HG02970 (cell line): ENCODE measurements at regions not wholly inside any gene's neighbourhood (a gene's known extent, or its start where the extent isn't known, plus 50 kb on each side); places are given as distances from the start of the nearest gene placed in this dataset.
"Not testable (repeated sequence)": the region's sequence is repeated elsewhere in the genome, so short reads cannot be mapped to it uniquely, and the experiment has no call there.

ENCODE experiments used
- ATAC-seq: cut with Tn5 transposase; IDR thresholded peaks from one replicate; pipeline ENCODE4 v1.9.1; 2021; ENCODE audit warnings: mild to moderate bottlenecking, moderate library complexity, moderate number of reproducible peaks; ENCODE audit not compliant: unreplicated experiment, low FRiP score

- not testable (repeated sequence) for ATAC-seq
Observed at GRCh38 chr10:46792657-46793357, 118.4 kb upstream of the PTPN20 start.

GRCh38 chr10:46796351-46796750, 114.9 kb upstream of the PTPN20 start:
- not testable (repeated sequence) for ATAC-seq

GRCh38 chr10:46802010-46802409, 109.2 kb upstream of the PTPN20 start:
- ATAC-seq, result not testable (repeated sequence)

GRCh38 chr10:46803082-46803481, 108.1 kb upstream of the PTPN20 start:
- ATAC-seq, result not testable (repeated sequence)

GRCh38 chr10:46810222-46810621, 101.0 kb upstream of the PTPN20 start:
- ATAC-seq, result not testable (repeated sequence)

- ATAC-seq, result not testable (repeated sequence)
Observed at GRCh38 chr10:46816126-46816525, 95.1 kb upstream of the PTPN20 start.

GRCh38 chr10:46840393-46841050, 70.7 kb upstream of the PTPN20 start:
- ATAC-seq, result not testable (repeated sequence)

GRCh38 chr10:46841051-46841593, 70.1 kb upstream of the PTPN20 start:
- not testable (repeated sequence) for ATAC-seq

GRCh38 chr10:46845194-46845593, 66.0 kb upstream of the PTPN20 start:
- not testable (repeated sequence) for ATAC-seq

- ATAC-seq, result not testable (repeated sequence)
Observed at GRCh38 chr10:46845640-46846039, 65.6 kb upstream of the PTPN20 start.

GRCh38 chr10:46860753-46861152, 50.5 kb upstream of the PTPN20 start:
- not testable (repeated sequence) for ATAC-seq
